Transverse colon (tissue), 4 donors: ENCODE measurements at regions not wholly inside any gene's neighbourhood (a gene's known extent, or its start where the extent isn't known, plus 50 kb on each side); places are given as distances from the start of the nearest gene placed in this dataset.
A peak's percentile ranks its signal among the peaks of the same experiment; 100 is the strongest.

Experiments used
- DNase-seq: peaks from one replicate; pipeline ENCODE4 v3.0.0-alpha.2; 2019
- H3K27ac ChIP-seq, 4 donors: fragments of 200-600 bp; sonication (generic); 2 replicates each; pipeline ENCODE4 v1.5.1; 2016 to 2018; ENCODE audit warnings: inconsistent platforms in 4 of 4
- H3K27me3 ChIP-seq: fragments of 200-600 bp; sonication (generic); 2 replicates; pipeline ENCODE4 v1.5.1; 2017; ENCODE audit warnings: inconsistent platforms
- H3K36me3 ChIP-seq, 4 donors: fragments of 200-600 bp; sonication (generic); 2 replicates each; pipeline ENCODE4 v1.5.1; 2017 to 2019; ENCODE audit warnings: inconsistent platforms in 4 of 4
- H3K4me1 ChIP-seq, 4 donors: fragments of 200-600 bp; sonication (generic); 2 replicates each; pipeline ENCODE4 v1.5.1; 2017 to 2020; ENCODE audit warnings: inconsistent platforms in 4 of 4
- H3K4me3 ChIP-seq, 4 donors: fragments of 200-600 bp; sonication (generic); 1 replicate in 1 of 4; 2 replicates in 3 of 4; pipeline versions ENCODE4 v1.5.1 to v1.6.1; 2017 to 2019; ENCODE audit warnings: inconsistent platforms in 4 of 4
- H3K9me3 ChIP-seq, 2 donors: fragments of 200-600 bp; sonication (generic); 2 replicates each; pipeline ENCODE4 v1.5.1; 2017 to 2019; ENCODE audit warnings: inconsistent platforms in 2 of 2
- CTCF ChIP-seq, 5 experiments: fragments of 200-600 bp in 3 of 5; fragments of 450-650 bp in 2 of 5; sonication (generic) in 3 of 5; IDR thresholded peaks; 1 replicate in 2 of 5; 2 replicates in 3 of 5; pipeline ENCODE4 v1.5.1; 2016 to 2017; ENCODE audit warnings: antibody characterized with exemption in 5 of 5, inconsistent platforms in 3 of 5, mild to moderate bottlenecking in 2 of 5, moderate library complexity in 1 of 5
- EP300 ChIP-seq: sonication (generic); formaldehyde crosslinking; IDR thresholded peaks from one replicate; pipeline ENCODE4 v1.6.1; 2017; ENCODE audit warnings: antibody characterized with exemption, low read depth
- POLR2A ChIP-seq: fragments of 450-650 bp; IDR thresholded peaks from one replicate; pipeline ENCODE4 v1.6.1; 2016; ENCODE audit warnings: antibody characterized with exemption, mild to moderate bottlenecking, moderate library complexity
- POLR2AphosphoS5 ChIP-seq, 3 donors: sonication (generic); formaldehyde crosslinking; IDR thresholded peaks; one replicate each; pipeline ENCODE4 v1.6.1; 2016; ENCODE audit warnings: antibody characterized with exemption in 3 of 3
- WGBS, 2 donors: methylation state at CpG; one replicate each; pipeline ENCODE4 v1.1.5; 2018; ENCODE audit warnings: low coverage in 1 of 2; 5-methylcytosine and 5-hydroxymethylcytosine counted together
- in situ Hi-C, 4 donors: fragments of 200-750 bp; cut with MboI; loops; one replicate each; pipeline versions ENCODE4 v1.15.0 to v1.15.1; 2017; ENCODE audit warnings: low sequenced_read_pairs in 3 of 4, low pct_ligation_motif_present in 1 of 4, low pct_unique_long_range_greater_than_20kb in 1 of 4
- intact Hi-C: fragments of 100-400 bp; cut with DNase I; formaldehyde crosslinking; loops from one replicate; pipeline ENCODE4 v1.15.1; 2023; ENCODE audit warnings: low total_unique reads

- intact Hi-C loops (loop anchor here (10.0 kb wide), 1 partner anchor 67 kb away; a partner anchor contains a TSS), in situ Hi-C loops (no loop called here)
- peak overlapping the region; percentile 31 to 59 (median 40) for H3K4me3 ChIP-seq
- peaks cover 0 to 28% (median 10%) of the 10 kb centered on the region in 4 donors for H3K4me1 ChIP-seq
- peak; percentile 75 for DNase-seq
- H3K9me3 ChIP-seq = no peaks in the 10 kb centered on the region
- H3K36me3 ChIP-seq = no peaks in the 10 kb centered on the region
- TF ChIP-seq EP300 (no peak), CTCF (IDR thresholded peaks at IDR 0.05) (no peak), POLR2AphosphoS5 (IDR thresholded peaks at IDR 0.05) (peak in 2 of 3 donors; percentile 16 to 17), POLR2A (no peak)
- no peaks in the 10 kb centered on the region for H3K27me3 ChIP-seq
- H3K27ac ChIP-seq = peak overlapping the region; percentile 88 to 96 (median 92)
- 3% methylated on average over 24 of the region's 31 CpGs; no CpG with 5 or more reads in 1 of the 2 donors for WGBS, 2 donors
These were observed 92.8 kb upstream of the BTN3A2 start for GRCh38 chr6:26272171-26272637.

- Histone ChIP-seq H3K9me3 (no peaks in the 10 kb centered on the region), H3K4me3 (peak overlapping the region; percentile 0 to 55 (median 28)), H3K27me3 (no peaks in the 10 kb centered on the region), H3K27ac (peak overlapping the region; percentile 88 to 96 (median 92)), H3K36me3 (no peaks in the 10 kb centered on the region), H3K4me1 (peaks cover 0 to 28% (median 10%) of the 10 kb centered on the region in 4 donors)
- intact Hi-C loops = loop anchor here (10.0 kb wide), 1 partner anchor 69 kb away; a partner anchor contains a TSS
- 34 to 37% methylated on average over 21 of the region's 21 CpGs for WGBS, 2 donors
- DNase-seq = no peak
- TF ChIP-seq CTCF (IDR thresholded peaks at IDR 0.05) (no peak), POLR2AphosphoS5 (IDR thresholded peaks at IDR 0.05) (no peak), EP300 (no peak), POLR2A (no peak)
- in situ Hi-C loops = no loop called here
These were observed 91.1 kb upstream of the BTN3A2 start for GRCh38 chr6:26273673-26274588.

GRCh38 chr6:26275663-26276062 is 89.3 kb upstream of the BTN3A2 start:
- Histone ChIP-seq H3K36me3 (no peaks in the 10 kb centered on the region), H3K4me3 (no peak overlapping the region), H3K4me1 (peaks cover 0 to 20% (median 9%) of the 10 kb centered on the region in 4 donors), H3K27me3 (no peaks in the 10 kb centered on the region), H3K9me3 (no peaks in the 10 kb centered on the region), H3K27ac (no peak overlapping the region)
- no peak for DNase-seq
- in situ Hi-C loops = loop anchor here in 1 of 4 donors (25.0 kb wide), 1 partner anchor 887 kb away; no protein-coding TSS in a partner anchor
- WGBS, 2 donors = 96 to 100% methylated on average over 2 of the region's 2 CpGs
- TF ChIP-seq POLR2AphosphoS5 (IDR thresholded peaks at IDR 0.05) (no peak), POLR2A (no peak), EP300 (no peak), CTCF (IDR thresholded peaks at IDR 0.05) (no peak)
- intact Hi-C loops = loop anchor here (10.0 kb wide), 1 partner anchor 71 kb away; a partner anchor contains a TSS
